ENCODE measurements at regions not wholly inside any gene's neighbourhood (a gene's known extent, or its start where the extent isn't known, plus 50 kb on each side); places are given as distances from the start of the nearest gene placed in this dataset.

DNA sequence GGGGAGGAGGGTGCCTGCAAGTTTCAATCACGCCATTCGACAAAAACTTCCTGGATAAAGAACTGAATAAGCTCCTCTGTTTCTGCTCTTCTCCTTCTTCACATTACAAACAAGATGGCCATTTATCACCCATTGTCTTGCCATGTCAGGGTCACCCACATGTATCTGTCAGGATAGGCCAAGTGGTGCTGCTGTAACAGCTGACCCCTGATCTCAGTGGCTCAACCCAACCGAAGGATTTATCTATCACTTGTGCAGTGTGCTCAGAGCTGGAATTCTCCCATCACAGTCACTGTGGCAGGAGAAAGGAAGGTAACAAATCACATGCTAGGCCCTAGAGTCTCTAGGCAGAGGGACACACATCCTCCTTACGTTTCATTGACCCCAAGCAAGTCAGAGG lies 210.0 kb upstream of the CDH5 start:
- H3K27me3 ChIP-seq (ENCODE audit: control insufficient read depth, insufficient read depth, low read length), result peaks cover 2% of the 10 kb centered on the region
- POLR2A ChIA-PET, result no interaction called here
- no peak for DNase-seq (ENCODE audit: low read depth)
- CTCF ChIA-PET, result interaction anchor here (1.3 kb wide), 1 partner anchor 19 kb away, joined by 4 read pairs; no protein-coding TSS in a partner anchor
- no peaks in the 10 kb centered on the region for H3K36me3 ChIP-seq (ENCODE audit: control insufficient read depth, insufficient read depth, low read length)
- TF ChIP-seq, protein P1, sequence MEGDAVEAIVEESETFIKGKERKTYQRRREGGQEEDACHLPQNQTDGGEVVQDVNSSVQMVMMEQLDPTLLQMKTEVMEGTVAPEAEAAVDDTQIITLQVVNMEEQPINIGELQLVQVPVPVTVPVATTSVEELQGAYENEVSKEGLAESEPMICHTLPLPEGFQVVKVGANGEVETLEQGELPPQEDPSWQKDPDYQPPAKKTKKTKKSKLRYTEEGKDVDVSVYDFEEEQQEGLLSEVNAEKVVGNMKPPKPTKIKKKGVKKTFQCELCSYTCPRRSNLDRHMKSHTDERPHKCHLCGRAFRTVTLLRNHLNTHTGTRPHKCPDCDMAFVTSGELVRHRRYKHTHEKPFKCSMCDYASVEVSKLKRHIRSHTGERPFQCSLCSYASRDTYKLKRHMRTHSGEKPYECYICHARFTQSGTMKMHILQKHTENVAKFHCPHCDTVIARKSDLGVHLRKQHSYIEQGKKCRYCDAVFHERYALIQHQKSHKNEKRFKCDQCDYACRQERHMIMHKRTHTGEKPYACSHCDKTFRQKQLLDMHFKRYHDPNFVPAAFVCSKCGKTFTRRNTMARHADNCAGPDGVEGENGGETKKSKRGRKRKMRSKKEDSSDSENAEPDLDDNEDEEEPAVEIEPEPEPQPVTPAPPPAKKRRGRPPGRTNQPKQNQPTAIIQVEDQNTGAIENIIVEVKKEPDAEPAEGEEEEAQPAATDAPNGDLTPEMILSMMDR (IDR thresholded peaks at IDR 0.05; ENCODE audit: insufficient read depth, low read depth, low read length), result no peak
- no peak overlapping the region for H3K4me3 ChIP-seq (ENCODE audit: low read depth, low read length)

DNA sequence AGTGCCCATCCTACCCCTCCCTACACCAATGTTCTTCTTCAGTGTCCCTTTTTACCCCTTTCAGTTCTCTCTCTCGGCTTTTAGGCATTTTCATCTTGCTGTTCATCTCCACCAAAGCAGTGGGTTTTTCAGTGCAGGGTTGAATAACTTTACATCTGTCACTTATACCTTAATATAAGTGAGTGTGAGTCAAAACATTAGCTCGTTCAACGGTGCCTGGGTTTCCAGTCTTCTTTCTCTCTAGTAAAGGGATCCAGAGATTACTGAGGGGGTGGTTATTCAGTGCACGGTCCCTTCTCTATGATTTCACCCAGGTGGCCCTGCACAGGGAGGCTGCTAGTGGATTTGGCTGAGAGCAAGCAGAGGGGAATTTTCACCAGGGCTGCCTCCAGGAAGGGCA lies 210.6 kb upstream of the CDH5 start:
- Histone ChIP-seq H3K36me3 (ENCODE audit: control insufficient read depth, insufficient read depth, low read length) (no peaks in the 10 kb centered on the region), H3K4me3 (ENCODE audit: low read depth, low read length) (no peak overlapping the region), H3K27me3 (ENCODE audit: control insufficient read depth, insufficient read depth, low read length) (peaks cover 2% of the 10 kb centered on the region)
- TF ChIP-seq, protein P1 (IDR thresholded peaks at IDR 0.05; ENCODE audit: insufficient read depth, low read depth, low read length), result no peak
- CTCF ChIA-PET, result interaction anchor here (1.3 kb wide), 1 partner anchor 19 kb away, joined by 4 read pairs; no protein-coding TSS in a partner anchor
- DNase-seq (ENCODE audit: low read depth), result no peak
- POLR2A ChIA-PET, result no interaction called here

DNA sequence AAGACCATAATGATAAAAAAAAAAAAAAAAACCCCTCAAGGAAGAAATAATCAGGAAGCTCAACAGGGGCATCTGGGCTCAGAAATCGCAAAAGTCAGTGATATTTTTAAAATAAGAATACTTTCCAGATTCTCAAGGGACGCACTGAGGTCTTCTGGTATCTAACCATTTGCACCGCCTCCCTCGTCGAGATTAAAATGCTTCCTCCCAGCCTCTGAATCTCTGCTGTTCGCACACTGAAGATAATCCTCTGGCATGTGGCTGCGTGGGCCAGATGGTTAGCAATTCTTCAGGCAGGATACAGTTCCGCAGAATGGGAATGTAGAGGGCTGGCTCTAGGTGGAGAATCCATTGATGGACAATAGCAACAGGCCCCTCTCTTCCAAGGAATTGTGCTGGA lies 211.7 kb upstream of the CDH5 start:
- ChIA-PET CTCF (no interaction called here), POLR2A (no interaction called here)
- TF ChIP-seq, protein P1 (IDR thresholded peaks at IDR 0.05; ENCODE audit: insufficient read depth, low read depth, low read length), result no peak
- DNase-seq (ENCODE audit: low read depth), result no peak
- Histone ChIP-seq H3K36me3 (ENCODE audit: control insufficient read depth, insufficient read depth, low read length) (no peaks in the 10 kb centered on the region), H3K4me3 (ENCODE audit: low read depth, low read length) (no peak overlapping the region), H3K27me3 (ENCODE audit: control insufficient read depth, insufficient read depth, low read length) (no peaks in the 10 kb centered on the region)

DNA sequence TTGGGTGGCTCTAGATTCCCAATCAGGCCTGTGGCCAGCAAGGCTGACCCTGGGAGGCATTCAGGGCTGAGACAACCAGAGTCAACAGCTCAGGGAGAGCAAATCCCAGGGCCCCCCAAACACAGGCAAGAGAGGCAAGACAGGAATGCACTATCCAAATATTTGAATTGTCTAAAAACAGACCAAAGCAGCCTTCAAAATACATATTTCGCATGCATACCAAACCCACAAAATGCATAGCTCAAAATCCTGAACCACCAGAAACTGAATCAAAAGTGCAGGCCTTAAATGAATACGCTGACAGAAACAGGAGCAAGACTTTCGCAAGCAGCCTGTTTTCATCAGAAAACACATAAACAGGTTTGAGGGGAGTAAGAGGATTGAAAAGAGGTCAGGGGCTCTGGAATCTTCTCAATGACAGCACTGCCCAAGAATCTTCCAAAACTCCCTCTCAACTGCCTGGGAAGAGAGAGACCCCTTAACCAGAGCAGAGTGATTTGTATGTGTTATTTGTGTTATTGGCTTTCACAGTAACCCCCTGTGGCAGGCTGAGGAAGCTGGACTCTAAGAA lies 213.6 kb upstream of the CDH5 start:
- peak; percentile 65 for DNase-seq (ENCODE audit: low read depth)
- Histone ChIP-seq H3K36me3 (ENCODE audit: control insufficient read depth, insufficient read depth, low read length) (no peaks in the 10 kb centered on the region), H3K4me3 (ENCODE audit: low read depth, low read length) (no peak overlapping the region), H3K27me3 (ENCODE audit: control insufficient read depth, insufficient read depth, low read length) (no peaks in the 10 kb centered on the region)
- TF ChIP-seq, protein P1 (IDR thresholded peaks at IDR 0.05; ENCODE audit: insufficient read depth, low read depth, low read length), result 0 out of 2 replicates have a peak, but pooled peaks have one; percentile 7
- ChIA-PET CTCF (interaction anchor here (0.9 to 1.5 kb wide), 6 partner anchors 14 to 117 kb away, joined by 3 to 6 read pairs (median 3); no protein-coding TSS in a partner anchor), POLR2A (interaction anchor here (0.6 to 0.8 kb wide), 3 partner anchors 9 to 22 kb away, joined by 3 to 4 read pairs (median 3); no protein-coding TSS in a partner anchor)

DNA sequence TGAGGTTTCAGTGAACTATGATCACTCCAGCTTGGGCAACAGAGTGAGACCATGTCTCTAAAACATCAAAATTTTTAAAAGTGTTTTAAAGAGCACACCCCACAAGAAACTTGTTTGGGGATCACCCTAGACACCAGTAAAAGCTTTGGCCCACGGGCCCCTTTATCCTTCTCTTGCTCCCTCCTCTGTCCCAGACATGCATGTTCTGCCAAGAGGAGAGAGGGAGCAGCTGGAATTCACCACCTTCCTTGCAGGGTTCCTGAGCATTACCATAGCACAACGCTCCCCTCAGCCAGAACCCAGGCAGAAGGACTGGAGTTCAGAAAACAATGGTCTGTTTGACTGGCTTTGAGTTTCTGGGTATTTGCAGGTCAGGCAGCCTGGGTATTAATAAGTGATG lies 214.3 kb upstream of the CDH5 start:
- no peaks in the 10 kb centered on the region for H3K27me3 ChIP-seq (ENCODE audit: control insufficient read depth, insufficient read depth, low read length)
- POLR2A ChIA-PET, result interaction anchor here (0.8 kb wide), 1 partner anchor 17 kb away, joined by 3 read pairs; no protein-coding TSS in a partner anchor
- no peak for DNase-seq (ENCODE audit: low read depth)
- CTCF ChIA-PET, result interaction anchor here (1.1 to 1.5 kb wide), 4 partner anchors 14 to 115 kb away, joined by 3 to 6 read pairs (median 3); no protein-coding TSS in a partner anchor
- TF ChIP-seq, protein P1 (IDR thresholded peaks at IDR 0.05; ENCODE audit: insufficient read depth, low read depth, low read length), result no peak
- no peaks in the 10 kb centered on the region for H3K36me3 ChIP-seq (ENCODE audit: control insufficient read depth, insufficient read depth, low read length)
- no peak overlapping the region for H3K4me3 ChIP-seq (ENCODE audit: low read depth, low read length)
